HG03457 (cell line): ENCODE measurements at regions not wholly inside any gene's neighbourhood (a gene's known extent, or its start where the extent isn't known, plus 50 kb on each side); places are given as distances from the start of the nearest gene placed in this dataset.
"Not testable (repeated sequence)": the region's sequence is repeated elsewhere in the genome, so short reads cannot be mapped to it uniquely, and the experiment has no call there.

Experiments
- ATAC-seq: cut with Tn5 transposase; IDR thresholded peaks from one replicate; pipeline ENCODE4 v1.9.1; 2021; ENCODE audit warnings: moderate number of reproducible peaks; ENCODE audit not compliant: unreplicated experiment

- ATAC-seq, result no peak
These were observed 1005.8 kb downstream of the GATA3 start for GRCh38 chr10:9060314-9060713.

- no peak for ATAC-seq
These were observed 1007.4 kb downstream of the GATA3 start for GRCh38 chr10:9061871-9062270.

GRCh38 chr10:9066152-9066551, 1011.7 kb downstream of the GATA3 start:
- ATAC-seq, result no peak

GRCh38 chr10:9068003-9068402, 1013.5 kb downstream of the GATA3 start:
- no peak for ATAC-seq

- no peak for ATAC-seq
These were observed 1014.6 kb downstream of the GATA3 start for GRCh38 chr10:9069136-9069535.

GRCh38 chr10:9075420-9075819, 1020.9 kb downstream of the GATA3 start:
- no peak for ATAC-seq

GRCh38 chr10:9076066-9076465, 1021.6 kb downstream of the GATA3 start:
- no peak for ATAC-seq

- no peak for ATAC-seq
These were observed 1026.8 kb downstream of the GATA3 start for GRCh38 chr10:9081253-9081652.

- ATAC-seq, result no peak
These were observed 1027.5 kb downstream of the GATA3 start for GRCh38 chr10:9081961-9082360.

- ATAC-seq, result no peak
These were observed 1037.1 kb downstream of the GATA3 start for GRCh38 chr10:9091530-9092093.

- ATAC-seq, result no peak
These were observed 1041.8 kb downstream of the GATA3 start for GRCh38 chr10:9096288-9096687.

- ATAC-seq, result no peak
These were observed 1042.9 kb downstream of the GATA3 start for GRCh38 chr10:9097206-9097990.

GRCh38 chr10:9097991-9098306, 1043.5 kb downstream of the GATA3 start:
- no peak for ATAC-seq

- ATAC-seq, result no peak
These were observed 1047.5 kb downstream of the GATA3 start for GRCh38 chr10:9102026-9102425.

- no peak for ATAC-seq
These were observed 1048.8 kb downstream of the GATA3 start for GRCh38 chr10:9103301-9103700.

- ATAC-seq, result no peak
These were observed 1057.5 kb downstream of the GATA3 start for GRCh38 chr10:9111976-9112375.

- ATAC-seq, result no peak
These were observed 1072.2 kb downstream of the GATA3 start for GRCh38 chr10:9126728-9127127.

GRCh38 chr10:9137368-9137767, 1082.9 kb downstream of the GATA3 start:
- ATAC-seq, result no peak

GRCh38 chr10:9138829-9139228, 1084.3 kb downstream of the GATA3 start:
- ATAC-seq, result not testable (repeated sequence)

GRCh38 chr10:9140373-9140772, 1085.9 kb downstream of the GATA3 start:
- no peak for ATAC-seq

GRCh38 chr10:9147475-9147874, 1093.0 kb downstream of the GATA3 start:
- ATAC-seq, result no peak

- no peak for ATAC-seq
These were observed 1094.6 kb downstream of the GATA3 start for GRCh38 chr10:9149134-9149533.

- ATAC-seq, result not testable (repeated sequence)
These were observed 1098.6 kb downstream of the GATA3 start for GRCh38 chr10:9153057-9153456.
